Natural killer cell (primary cell): ENCODE measurements at regions not wholly inside any gene's neighbourhood (a gene's known extent, or its start where the extent isn't known, plus 50 kb on each side); places are given as distances from the start of the nearest gene placed in this dataset.

Source experiments
- ATAC-seq, 3 donors: fragments of 150-1000 bp in 2 of 3; fragments of 200-7000 bp in 1 of 3; cut with Tn5 transposase; 1 replicate in 1 of 3; 2 replicates in 2 of 3; pipeline ENCODE4 v1.10.0; 2021; ENCODE audit warnings: mild to moderate bottlenecking in 2 of 3, moderate library complexity in 2 of 3
- DNase-seq, 2 donors: peaks; one replicate each; pipeline versions ENCODE4 v3.0.0 to v3.0.0-alpha.2; 2013 to 2021; ENCODE audit warnings: mixed read lengths in 1 of 2
- H3K27ac ChIP-seq: one replicate; pipeline ENCODE4 v1.5.1; 2013; ENCODE audit warnings: mild to moderate bottlenecking, low read length
- H3K27me3 ChIP-seq: one replicate; pipeline ENCODE4 v1.6.1; 2013; ENCODE audit warnings: low read length; ENCODE audit not compliant: control insufficient read depth, insufficient read depth
- H3K36me3 ChIP-seq: one replicate; pipeline ENCODE4 v1.6.1; 2013; ENCODE audit warnings: low read length; ENCODE audit not compliant: control insufficient read depth, insufficient read depth
- H3K4me1 ChIP-seq: one replicate; pipeline ENCODE4 v1.6.1; 2013; ENCODE audit warnings: low read length; ENCODE audit not compliant: control insufficient read depth, insufficient read depth
- H3K4me3 ChIP-seq: one replicate; pipeline ENCODE4 v1.5.1; 2013; ENCODE audit warnings: low read length
- H3K9me3 ChIP-seq: one replicate; pipeline ENCODE4 v1.6.1; 2013; ENCODE audit warnings: low read length; ENCODE audit not compliant: control insufficient read depth, insufficient read depth
- H3K27ac Mint-ChIP-seq, 2 donors: one replicate each; pipeline ENCODE4 v1.8.0; 2022; ENCODE audit warnings: mild to moderate bottlenecking in 2 of 2, mixed read lengths in 2 of 2, moderate library complexity in 1 of 2
- H3K27me3 Mint-ChIP-seq, 2 donors: one replicate each; pipeline ENCODE4 v1.8.0; 2022; ENCODE audit warnings: low read depth in 2 of 2, mixed read lengths in 2 of 2
- H3K36me3 Mint-ChIP-seq: one replicate; pipeline ENCODE4 v1.8.0; 2022; ENCODE audit warnings: mixed read lengths
- H3K4me1 Mint-ChIP-seq, 2 donors: one replicate each; pipeline ENCODE4 v1.8.0; 2022; ENCODE audit warnings: mixed read lengths in 2 of 2
- H3K4me3 Mint-ChIP-seq: one replicate; pipeline ENCODE4 v1.8.0; 2022; ENCODE audit warnings: mild to moderate bottlenecking, moderate library complexity, mixed read lengths
- H3K9me3 Mint-ChIP-seq, 2 donors: one replicate each; pipeline ENCODE4 v1.8.0; 2022; ENCODE audit warnings: mixed read lengths in 2 of 2
- CTCF ChIP-seq: fragments of 200-600 bp; IDR thresholded peaks from one replicate; pipeline ENCODE4 v1.8.0; 2022; ENCODE audit warnings: antibody characterized with exemption
- WGBS: methylation state at CpG from one replicate; pipeline ENCODE4 v1.1.7; 2013; ENCODE audit warnings: missing lambda C conversion rate; ENCODE audit not compliant: insufficient coverage; 5-methylcytosine and 5-hydroxymethylcytosine counted together
- intact Hi-C: fragments of 100-400 bp; cut with micrococcal nuclease; formaldehyde crosslinking; loops from one replicate; pipeline ENCODE4 v1.14.2; 2022

DNA sequence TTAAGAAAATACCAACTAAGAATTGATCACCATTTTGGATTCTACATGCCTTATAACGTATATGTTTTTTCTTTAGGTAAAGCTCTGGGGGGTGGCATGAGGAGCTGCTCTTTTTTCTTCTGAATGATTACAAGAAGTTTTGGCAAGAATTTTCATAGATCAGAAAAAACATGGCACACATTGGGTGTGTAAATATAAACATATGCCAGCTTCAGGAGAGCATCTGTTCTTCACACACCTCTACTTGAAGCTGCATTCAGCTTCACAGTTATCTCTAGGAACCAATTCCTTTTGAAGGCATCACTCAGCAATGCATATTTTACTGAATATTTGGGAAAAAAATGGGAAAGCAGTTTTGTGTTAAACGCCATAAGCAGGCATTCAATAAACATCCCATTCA is 122.7 kb upstream of the GHR start:
- 92% methylated on average over 2 of the region's 2 CpGs for WGBS
- ATAC-seq (no peak), DNase-seq (no peak)
- Mint-ChIP-seq H3K36me3 (no peaks in the 10 kb centered on the region), H3K27me3 (no peaks in the 10 kb centered on the region), H3K27ac (no peak overlapping the region), H3K4me1 (no peaks in the 10 kb centered on the region), H3K9me3 (peaks cover 5 to 13% of the 10 kb centered on the region in 2 donors), H3K4me3 (no peak overlapping the region)
- no peak for TF ChIP-seq CTCF
- Histone ChIP-seq H3K9me3 (no peaks in the 10 kb centered on the region), H3K4me3 (no peak overlapping the region), H3K27me3 (no peaks in the 10 kb centered on the region), H3K36me3 (no peaks in the 10 kb centered on the region), H3K27ac (no peak overlapping the region), H3K4me1 (no peaks in the 10 kb centered on the region)
- intact Hi-C loops: no loop called here

DNA sequence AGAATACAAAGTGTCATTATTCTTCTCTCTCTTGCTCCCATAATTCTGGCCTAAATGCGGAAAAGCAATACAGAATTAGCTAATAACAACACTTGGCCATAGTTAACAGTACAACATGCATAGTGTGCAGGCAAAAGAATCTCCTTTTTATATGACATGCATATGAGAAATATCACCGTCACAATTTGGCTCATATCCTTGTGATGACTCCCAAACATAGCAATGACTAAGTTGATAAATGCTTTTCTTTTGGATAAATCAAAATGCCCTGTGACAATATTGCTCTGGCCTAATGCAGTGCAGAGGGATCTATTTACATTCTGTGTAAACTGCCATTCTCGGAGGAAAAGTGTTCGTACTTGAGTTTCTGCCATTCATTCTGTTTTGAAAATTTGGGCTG is 121.9 kb upstream of the GHR start:
- Histone ChIP-seq H3K4me3 (no peak overlapping the region), H3K4me1 (no peaks in the 10 kb centered on the region), H3K27ac (no peak overlapping the region), H3K9me3 (no peaks in the 10 kb centered on the region), H3K36me3 (no peaks in the 10 kb centered on the region), H3K27me3 (no peaks in the 10 kb centered on the region)
- Mint-ChIP-seq H3K27ac (no peak overlapping the region), H3K4me3 (no peak overlapping the region), H3K36me3 (no peaks in the 10 kb centered on the region), H3K27me3 (no peaks in the 10 kb centered on the region), H3K4me1 (no peaks in the 10 kb centered on the region), H3K9me3 (peaks cover 5 to 9% of the 10 kb centered on the region in 2 donors)
- no peak for DNase-seq
- ATAC-seq: no peak
- 98% methylated on average over 4 of the region's 4 CpGs for WGBS
- TF ChIP-seq CTCF: no peak
- intact Hi-C loops: no loop called here

DNA sequence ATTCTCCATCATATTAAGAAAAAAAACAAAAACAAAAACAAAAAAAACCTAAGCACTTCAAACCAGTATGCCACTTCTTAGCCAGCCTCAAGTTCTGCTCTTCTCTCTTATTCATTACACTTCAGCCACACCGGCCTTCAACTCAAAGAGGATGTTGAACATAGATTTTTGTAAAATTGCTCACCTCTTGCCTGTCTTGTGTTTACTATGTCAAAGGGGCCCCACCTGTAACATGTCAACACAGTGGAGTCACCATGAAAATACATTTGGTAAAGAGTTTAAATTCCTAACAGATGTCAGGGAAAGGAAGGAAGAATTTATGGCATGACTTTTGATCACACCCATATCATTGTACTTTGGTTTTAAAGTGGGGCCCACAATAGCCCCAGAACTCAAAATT is 121.1 kb upstream of the GHR start:
- no peaks in the 10 kb centered on the region for H3K27me3 ChIP-seq
- H3K27me3 Mint-ChIP-seq: no peaks in the 10 kb centered on the region
- H3K27ac Mint-ChIP-seq: no peak overlapping the region
- no peak overlapping the region for H3K27ac ChIP-seq
- TF ChIP-seq CTCF: no peak
- intact Hi-C loops: no loop called here
- H3K36me3 ChIP-seq: no peaks in the 10 kb centered on the region
- H3K4me3 Mint-ChIP-seq: no peak overlapping the region
- H3K9me3 ChIP-seq: no peaks in the 10 kb centered on the region
- no peak overlapping the region for H3K4me3 ChIP-seq
- DNase-seq (no peak), ATAC-seq (no peak)
- 89% methylated on average over 1 of the region's 1 CpG for WGBS
- no peaks in the 10 kb centered on the region for H3K4me1 Mint-ChIP-seq
- peaks cover 2 to 4% of the 10 kb centered on the region in 2 donors for H3K9me3 Mint-ChIP-seq
- no peaks in the 10 kb centered on the region for H3K4me1 ChIP-seq
- H3K36me3 Mint-ChIP-seq: no peaks in the 10 kb centered on the region

- Histone ChIP-seq H3K27ac (no peak overlapping the region), H3K36me3 (no peaks in the 10 kb centered on the region), H3K9me3 (no peaks in the 10 kb centered on the region), H3K4me1 (no peaks in the 10 kb centered on the region), H3K4me3 (no peak overlapping the region), H3K27me3 (no peaks in the 10 kb centered on the region)
- peaks cover 0 to 3% of the 10 kb centered on the region in 2 donors for H3K9me3 Mint-ChIP-seq
- no peaks in the 10 kb centered on the region for H3K4me1 Mint-ChIP-seq
- ATAC-seq: no peak
- no peaks in the 10 kb centered on the region for H3K36me3 Mint-ChIP-seq
- no peak for TF ChIP-seq CTCF
- DNase-seq: no peak
- H3K4me3 Mint-ChIP-seq: no peak overlapping the region
- no peaks in the 10 kb centered on the region for H3K27me3 Mint-ChIP-seq
- no peak overlapping the region for H3K27ac Mint-ChIP-seq
- 15% methylated on average over 1 of the region's 1 CpG for WGBS
- intact Hi-C loops: no loop called here
These were observed 117.0 kb upstream of the GHR start for GRCh38 chr5:42306287-42306686.
